SKM-1 treated with dmso at 0.1 percent for 144 hours (cell line): ENCODE measurements at regions not wholly inside any gene's neighbourhood (a gene's known extent, or its start where the extent isn't known, plus 50 kb on each side); places are given as distances from the start of the nearest gene placed in this dataset.
"Not testable (repeated sequence)": the region's sequence is repeated elsewhere in the genome, so short reads cannot be mapped to it uniquely, and the experiment has no call there.

ENCODE experiments used
- DNase-seq: peaks from one replicate; lab custom pipeline; 2025; ENCODE audit not compliant: unreplicated experiment; lab: John Stamatoyannopoulos, UW

GRCh38 chr2:156915332-156915731 is 342.2 kb upstream of the GALNT5 start:
- no peak for DNase-seq

GRCh38 chr2:156918410-156918809 is 339.1 kb upstream of the GALNT5 start:
- DNase-seq = no peak

- no peak for DNase-seq
Observed at GRCh38 chr2:156930423-156930822, 327.1 kb upstream of the GALNT5 start.

GRCh38 chr2:156933645-156934225 is 323.8 kb upstream of the GALNT5 start:
- DNase-seq = no peak

GRCh38 chr2:156935616-156936015 is 321.9 kb upstream of the GALNT5 start:
- no peak for DNase-seq

- no peak for DNase-seq
Observed at GRCh38 chr2:156937430-156937829, 320.1 kb upstream of the GALNT5 start.

GRCh38 chr2:156944871-156945270 is 312.6 kb upstream of the GALNT5 start:
- no peak for DNase-seq

GRCh38 chr2:156947261-156947660 is 310.2 kb upstream of the GALNT5 start:
- no peak for DNase-seq

- no peak for DNase-seq
Observed at GRCh38 chr2:156955701-156956100, 301.8 kb upstream of the GALNT5 start.

GRCh38 chr2:156956161-156956560 is 301.3 kb upstream of the GALNT5 start:
- DNase-seq = no peak

- no peak for DNase-seq
Observed at GRCh38 chr2:156958374-156958773, 299.1 kb upstream of the GALNT5 start.

GRCh38 chr2:156959481-156959880 is 298.0 kb upstream of the GALNT5 start:
- DNase-seq = no peak

GRCh38 chr2:156982615-156983014 is 274.9 kb upstream of the GALNT5 start:
- no peak for DNase-seq

GRCh38 chr2:156986339-156986988 is 271.0 kb upstream of the GALNT5 start:
- no peak for DNase-seq

- DNase-seq = no peak
Observed at GRCh38 chr2:156999661-157000060, 257.8 kb upstream of the GALNT5 start.

GRCh38 chr2:157004789-157005188 is 252.7 kb upstream of the GALNT5 start:
- no peak for DNase-seq

GRCh38 chr2:157015015-157015575 is 242.4 kb upstream of the GALNT5 start:
- DNase-seq = no peak

GRCh38 chr2:157023264-157023663 is 234.2 kb upstream of the GALNT5 start:
- DNase-seq = not testable (repeated sequence)

GRCh38 chr2:157024129-157024528 is 233.4 kb upstream of the GALNT5 start:
- DNase-seq = no peak

- no peak for DNase-seq
Observed at GRCh38 chr2:157032017-157032416, 225.5 kb upstream of the GALNT5 start.

- DNase-seq = no peak
Observed at GRCh38 chr2:157036726-157037125, 220.8 kb upstream of the GALNT5 start.

GRCh38 chr2:157043786-157044185 is 213.7 kb upstream of the GALNT5 start:
- DNase-seq = no peak

GRCh38 chr2:157046396-157046795 is 211.1 kb upstream of the GALNT5 start:
- DNase-seq = no peak
